Hematopoietic multipotent progenitor cell treated with erythropoietin and hydrocortisone succinate and interleukin-3 and kit ligand, for 8 days (in vitro differentiated cells): ENCODE measurements at regions not wholly inside any gene's neighbourhood (a gene's known extent, or its start where the extent isn't known, plus 50 kb on each side); places are given as distances from the start of the nearest gene placed in this dataset.

Source experiments
- DNase-seq: peaks from one replicate; pipeline ENCODE4 v3.0.0-alpha.2; 2015

- DNase-seq, result no peak
Observed at GRCh38 chr9:79237861-79238260, 333.9 kb upstream of the TLE4 start.

DNA sequence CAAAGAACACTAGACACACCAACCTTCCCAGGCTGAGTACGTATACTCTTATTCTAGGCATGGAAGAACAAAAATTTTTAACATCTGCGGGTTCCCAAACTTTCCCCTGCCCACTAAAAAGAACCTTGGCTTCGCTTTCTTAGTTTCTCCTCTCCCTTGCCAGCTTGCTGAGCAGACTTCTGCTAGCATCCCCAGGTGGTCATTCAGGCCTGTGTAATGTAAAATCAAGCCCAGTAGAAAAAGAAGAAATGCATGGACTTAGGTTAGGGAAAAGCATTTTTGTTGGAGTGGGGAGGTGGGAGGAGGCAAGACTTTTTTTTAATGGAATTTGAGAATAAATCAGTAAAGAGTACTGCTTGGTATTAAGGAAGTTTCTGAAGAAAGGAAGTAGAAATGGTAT, 331.0 kb upstream of the TLE4 start:
- DNase-seq, result no peak

GRCh38 chr9:79242489-79242888, 329.3 kb upstream of the TLE4 start:
- no peak for DNase-seq

DNA sequence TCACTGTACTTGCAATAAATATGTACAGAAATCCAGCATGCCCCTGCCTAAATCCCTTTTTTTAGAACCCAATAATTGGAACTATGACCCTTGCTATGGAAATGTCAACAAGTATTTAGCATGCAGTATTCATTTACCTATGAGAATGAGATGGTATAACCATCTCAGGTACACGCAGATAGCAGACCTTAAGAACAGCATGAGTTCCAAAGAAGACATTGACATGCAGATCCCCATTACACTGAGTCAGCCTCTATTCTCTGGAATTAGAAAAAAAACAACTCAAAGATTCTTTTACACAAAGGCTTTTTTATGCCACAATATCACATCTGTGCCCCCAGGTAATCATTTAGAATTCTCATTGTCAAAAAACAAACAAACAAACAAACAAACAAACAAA, 325.6 kb upstream of the TLE4 start:
- DNase-seq, result no peak

DNA sequence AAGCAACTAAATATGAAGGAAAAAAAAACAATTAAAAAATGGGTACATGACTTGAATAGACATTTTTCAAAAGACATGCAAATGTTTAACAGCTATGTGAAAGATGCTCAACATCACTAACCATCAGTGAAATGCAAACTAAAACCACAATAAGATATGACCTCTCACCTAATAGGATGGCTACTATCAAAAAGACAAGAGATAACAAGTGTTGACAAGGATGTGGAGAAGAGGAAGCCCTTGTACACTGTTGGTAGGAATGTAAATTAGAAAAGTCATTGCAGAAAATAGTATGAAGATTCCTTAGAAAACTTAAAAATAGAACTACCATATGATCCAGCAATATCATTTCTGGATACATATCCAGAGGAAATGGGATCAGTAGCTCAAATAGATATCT, 324.7 kb upstream of the TLE4 start:
- no peak for DNase-seq

DNA sequence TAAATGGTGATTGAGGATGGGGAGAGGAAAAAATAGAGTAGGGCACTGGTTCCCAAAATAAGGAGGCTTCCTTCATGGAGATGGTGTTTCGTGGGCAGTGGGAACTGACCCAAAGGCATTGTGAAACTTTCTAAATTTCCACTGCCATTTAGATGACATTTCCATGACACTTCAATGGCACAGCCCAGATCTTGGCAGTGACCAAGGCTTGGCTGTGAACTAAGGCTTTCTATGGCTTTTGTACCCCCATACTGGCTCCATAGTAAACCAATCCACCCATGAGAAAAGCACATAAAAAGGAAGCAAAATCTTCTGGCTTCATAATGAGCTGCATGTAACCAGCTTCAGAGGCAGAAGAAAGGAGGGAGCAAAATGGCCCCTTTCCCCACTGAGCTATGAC, 321.0 kb upstream of the TLE4 start:
- no peak for DNase-seq

- DNase-seq, result no peak
Observed at GRCh38 chr9:79254900-79255650, 316.7 kb upstream of the TLE4 start.

GRCh38 chr9:79255651-79256260, 316.0 kb upstream of the TLE4 start:
- DNase-seq, result no peak

- no peak for DNase-seq
Observed at GRCh38 chr9:79256691-79257213, 315.0 kb upstream of the TLE4 start.

GRCh38 chr9:79257228-79257781, 314.5 kb upstream of the TLE4 start:
- no peak for DNase-seq

- no peak for DNase-seq
Observed at GRCh38 chr9:79257790-79258351, 313.9 kb upstream of the TLE4 start.

- no peak for DNase-seq
Observed at GRCh38 chr9:79259858-79260257, 311.9 kb upstream of the TLE4 start.

DNA sequence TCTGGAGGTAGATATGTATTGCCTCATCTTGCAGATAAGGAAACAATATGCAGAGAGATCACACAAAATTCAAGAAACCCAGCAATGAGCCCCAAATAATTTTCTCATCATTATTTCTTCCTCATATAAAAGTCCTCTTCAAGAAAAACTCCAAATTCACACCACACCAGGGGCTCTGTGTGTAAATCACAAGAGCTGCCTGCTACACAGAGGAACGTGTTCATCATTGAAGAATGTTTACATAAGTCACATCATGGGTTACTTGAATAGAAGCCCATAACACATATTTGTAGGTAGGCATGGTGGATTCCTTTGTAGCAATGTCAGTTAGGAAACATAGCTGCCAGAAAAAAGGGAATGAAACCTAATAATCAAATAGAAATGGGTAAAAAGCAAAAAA, 308.1 kb upstream of the TLE4 start:
- no peak for DNase-seq

DNA sequence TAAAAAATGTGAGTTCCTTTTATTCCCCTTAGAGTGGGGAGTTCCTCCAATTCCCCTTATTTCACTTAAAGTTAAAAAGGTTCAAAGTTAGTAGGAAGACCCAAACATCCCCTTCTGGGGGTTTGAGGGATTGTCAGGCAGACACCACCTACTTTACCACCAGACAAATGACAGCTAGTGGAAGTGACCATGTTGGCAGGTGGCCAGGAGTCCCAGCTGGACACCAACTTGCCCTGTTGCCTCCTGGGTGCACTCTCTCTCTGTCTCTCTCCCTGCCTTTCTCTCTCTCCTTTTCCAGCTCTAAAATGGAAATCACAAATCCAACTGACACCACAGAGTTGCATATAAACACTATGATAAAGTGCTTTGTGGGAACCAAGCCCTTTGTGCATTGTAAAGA, 307.7 kb upstream of the TLE4 start:
- no peak for DNase-seq

- DNase-seq, result no peak
Observed at GRCh38 chr9:79264511-79265355, 307.0 kb upstream of the TLE4 start.

GRCh38 chr9:79266986-79267385, 304.8 kb upstream of the TLE4 start:
- no peak for DNase-seq

DNA sequence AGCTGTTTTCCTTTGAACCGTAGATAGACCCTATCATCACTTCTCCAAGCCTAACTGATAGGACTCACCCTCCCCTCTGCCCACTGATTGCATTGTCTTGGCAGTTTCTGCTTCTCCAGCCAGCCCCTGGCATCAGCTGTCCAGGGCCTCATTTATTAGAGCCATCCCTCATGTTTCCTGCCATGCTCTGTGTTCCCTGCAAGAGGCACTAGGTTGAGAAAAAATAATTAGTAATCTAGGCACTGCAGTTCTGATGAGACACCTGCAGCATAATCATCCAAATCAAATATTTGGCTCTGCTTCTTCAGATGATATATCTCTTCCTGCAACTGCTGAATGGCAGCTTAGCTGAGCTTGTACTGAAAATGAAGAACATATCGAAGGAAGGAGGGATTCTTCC, 303.0 kb upstream of the TLE4 start:
- no peak for DNase-seq

DNA sequence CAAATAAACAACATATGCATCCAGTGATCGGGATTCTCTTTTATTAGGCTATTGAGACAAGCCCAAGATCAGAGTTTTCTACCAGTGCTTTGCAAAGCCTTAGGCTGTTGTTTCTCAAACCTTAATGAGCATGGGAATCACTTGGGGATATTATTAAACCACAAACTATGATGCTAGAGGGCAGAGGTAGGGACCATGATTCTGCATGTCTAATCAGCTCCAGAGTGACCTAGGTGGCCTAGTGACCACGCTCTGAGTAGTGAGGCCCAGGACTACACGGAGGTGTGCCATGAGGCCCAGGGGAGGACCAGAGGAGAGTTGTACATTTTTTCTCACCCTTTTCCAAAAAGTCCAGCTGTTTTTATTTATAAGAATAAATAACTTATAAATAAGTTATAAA, 298.5 kb upstream of the TLE4 start:
- DNase-seq, result no peak

DNA sequence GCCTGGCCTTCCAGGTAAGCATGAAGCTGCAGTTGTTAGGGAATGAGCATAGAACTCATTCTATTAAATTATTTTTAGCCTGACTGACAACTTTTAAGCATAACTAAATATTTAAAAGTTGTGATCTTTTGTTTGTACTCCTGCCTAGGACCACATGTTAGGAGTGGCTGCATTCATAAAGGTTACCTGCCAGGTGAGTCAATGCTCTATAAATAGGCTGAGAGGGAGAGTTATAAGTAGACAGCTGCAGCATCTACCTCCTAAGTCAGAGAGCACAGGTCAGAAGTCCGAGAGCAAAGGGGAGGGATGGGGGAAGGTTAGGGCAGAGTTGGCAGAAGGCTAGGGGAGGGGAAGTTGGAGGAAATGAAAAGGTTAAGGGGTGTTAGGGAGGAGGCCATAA, 292.4 kb upstream of the TLE4 start:
- DNase-seq, result no peak

DNA sequence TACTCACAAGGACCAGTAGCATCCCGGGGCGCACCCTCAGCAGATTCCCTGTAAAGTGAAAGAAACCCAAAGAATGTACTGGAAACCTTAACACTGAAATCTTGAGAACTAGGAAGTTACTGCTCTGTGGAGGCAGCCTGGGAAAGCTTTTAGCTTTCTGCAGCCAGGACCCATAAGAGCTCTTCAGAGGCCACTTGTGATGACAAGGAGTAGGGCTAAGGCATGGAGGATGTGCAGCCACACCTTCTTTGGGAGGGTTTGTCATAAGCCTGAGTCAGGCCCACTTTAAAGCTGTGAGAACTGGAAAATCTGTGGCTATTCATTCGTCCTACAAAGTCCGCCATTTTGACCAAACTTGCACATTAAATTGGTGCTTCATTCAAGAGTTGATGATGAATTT, 291.1 kb upstream of the TLE4 start:
- no peak for DNase-seq

DNA sequence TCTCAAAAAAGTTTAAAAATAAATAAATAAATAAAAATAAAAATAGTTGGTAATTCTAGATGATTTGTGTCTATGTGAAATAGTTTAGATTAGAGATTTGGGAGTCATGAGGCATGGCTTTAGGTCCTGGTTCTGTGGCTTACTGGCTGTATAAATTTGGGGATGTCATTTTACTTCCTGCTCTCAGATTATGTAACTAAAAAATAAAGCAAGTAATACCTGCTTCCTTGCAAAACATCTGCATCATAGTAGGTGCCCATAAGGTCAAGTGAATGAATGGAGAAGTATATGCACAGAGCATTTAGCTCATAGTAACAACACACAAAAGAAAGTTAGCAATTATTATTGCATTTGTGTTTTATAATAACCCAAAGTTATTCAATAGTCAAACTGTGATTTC, 287.7 kb upstream of the TLE4 start:
- DNase-seq, result no peak

- DNase-seq, result no peak
Observed at GRCh38 chr9:79286992-79287707, 284.6 kb upstream of the TLE4 start.
